Heart left ventricle (tissue), 16 donors: ENCODE measurements at regions not wholly inside any gene's neighbourhood (a gene's known extent, or its start where the extent isn't known, plus 50 kb on each side); places are given as distances from the start of the nearest gene placed in this dataset.

Experiments used
- ATAC-seq, 4 donors: fragments of 200-7000 bp; cut with Tn5 transposase; one replicate each; pipeline ENCODE4 v1.9.1; 2020 to 2022; ENCODE audit warnings: moderate library complexity in 4 of 4, mild to moderate bottlenecking in 3 of 4, moderate number of reproducible peaks in 1 of 4
- DNase-seq, 5 donors: peaks; one replicate each; pipeline ENCODE4 v3.0.0-alpha.2; 2020
- H3K27ac ChIP-seq, 12 donors: fragments of 200-600 bp; sonication (generic) in 4 of 12; one replicate each; pipeline versions ENCODE4 v1.5.0 to v1.8.0; 2016 to 2022; ENCODE audit warnings: mild to moderate bottlenecking in 2 of 12
- H3K27me3 ChIP-seq, 9 donors: fragments of 200-600 bp; sonication (generic) in 2 of 9; one replicate each; pipeline versions ENCODE4 v1.5.1 to v1.8.0; 2016 to 2022; ENCODE audit warnings: mild to moderate bottlenecking in 3 of 9
- H3K36me3 ChIP-seq, 9 donors: fragments of 200-600 bp; sonication (generic) in 2 of 9; one replicate each; pipeline versions ENCODE4 v1.5.0 to v1.8.0; 2018 to 2022; ENCODE audit warnings: mild to moderate bottlenecking in 2 of 9
- H3K4me1 ChIP-seq, 12 donors: fragments of 200-600 bp; sonication (generic) in 4 of 12; one replicate each; pipeline versions ENCODE4 v1.5.0 to v1.8.0; 2016 to 2022; ENCODE audit warnings: mild to moderate bottlenecking in 3 of 12
- H3K4me3 ChIP-seq, 12 donors: fragments of 200-600 bp; sonication (generic) in 4 of 12; one replicate each; pipeline versions ENCODE4 v1.5.0 to v1.8.0; 2017 to 2022; ENCODE audit warnings: mild to moderate bottlenecking in 9 of 12, moderate library complexity in 4 of 12
- H3K9me3 ChIP-seq, 12 donors: fragments of 200-600 bp; sonication (generic) in 4 of 12; one replicate each; pipeline versions ENCODE4 v1.5.0 to v1.8.0; 2016 to 2022; ENCODE audit warnings: mild to moderate bottlenecking in 1 of 12
- POLR2A ChIP-seq, 2 donors: fragments of 450-650 bp; IDR thresholded peaks; one replicate each; pipeline ENCODE4 v1.6.1; 2017; ENCODE audit warnings: antibody characterized with exemption in 2 of 2, mild to moderate bottlenecking in 2 of 2, moderate library complexity in 2 of 2
- WGBS, 4 donors: extraction: QIAGEN DNeasy Blood & Tissue Kit in 2 of 4; methylation state at CpG; one replicate each; pipeline versions ENCODE4 v1.1.5 to v1.1.7; 2013 to 2018; 5-methylcytosine and 5-hydroxymethylcytosine counted together
- intact Hi-C, 10 donors: fragments of 100-400 bp; cut with DNase I; formaldehyde crosslinking; loops; one replicate each; pipeline versions ENCODE4 v1.11.1 to v1.14.2; 2022
- TF ChIP-seq, protein P1 (sequence below), 12 donors: fragments of 200-600 bp; sonication (generic) in 4 of 12; IDR thresholded peaks; one replicate each; pipeline versions ENCODE4 v1.5.0 to v1.8.0; 2018 to 2022; ENCODE audit warnings: antibody characterized with exemption in 12 of 12, mild to moderate bottlenecking in 5 of 12
- donor health status: ischemic (EF 13 %, LVEDD 7.1; RV severe dilation, severe dysfunction).
- donor health status: healthy with polysubstance abuse.
- donor health status: DM: no; HTN: yes; CAD: no.
- donor health status: DM: no; HTN: no; CAD: no.
- donor health status: ischemic (EF 25% LVEDD 6.9; RV normal size, moderate dysfunction).
- donor health status: ischemic (EF 25% LVEDD 5.7; RV mildly dilated, moderate dysfunction).
- donor health status: healthy.
- donor health status: DM: yes; HTN: yes; CAD: no.
- donor health status: ischemic (EF 35%, LVEDD 5.7; RV mildly dilated, moderate dysfunction).
- donor health status: nonischemic (EF 11% LVEDD 7.7; RV severe dilation, severe dysfunction).
- donor health status: DM: yes; HTN: yes; CAD: no.
- donor health status: PGD.
- donor health status: ischemic (EF 29% LVEDD 5.4; RV normal size, mild dysfunction).
- donor health status: nonischemic (EF 23%, LVEDD 6.1; RV moderate dilation, normal function).

DNA sequence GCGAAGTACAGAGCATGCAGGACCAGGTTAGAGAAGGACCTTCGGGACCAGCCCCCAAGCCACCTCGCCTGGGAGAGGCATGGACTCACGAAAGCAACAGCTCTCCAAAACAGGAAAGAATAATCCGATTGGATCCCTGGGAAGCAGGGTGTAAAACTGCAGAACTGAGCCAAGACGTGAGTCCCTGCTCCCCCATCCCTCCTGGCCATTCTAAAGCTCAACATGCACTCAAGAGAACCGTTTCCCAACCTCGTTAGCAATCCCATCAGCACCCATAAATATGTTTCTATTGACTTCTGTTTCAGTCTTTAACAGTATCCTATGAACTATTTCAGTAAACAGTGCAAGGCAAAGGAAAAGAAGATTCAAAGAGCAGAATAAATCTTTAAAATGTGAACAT is 167.0 kb downstream of the COPRS start:
- no peaks in the 10 kb centered on the region for H3K36me3 ChIP-seq
- 53 to 60% (median 54%) methylated on average over 8 of the region's 8 CpGs for WGBS, 4 donors
- TF ChIP-seq POLR2A (IDR thresholded peaks at IDR 0.05): no peak
- TF ChIP-seq, protein P1, sequence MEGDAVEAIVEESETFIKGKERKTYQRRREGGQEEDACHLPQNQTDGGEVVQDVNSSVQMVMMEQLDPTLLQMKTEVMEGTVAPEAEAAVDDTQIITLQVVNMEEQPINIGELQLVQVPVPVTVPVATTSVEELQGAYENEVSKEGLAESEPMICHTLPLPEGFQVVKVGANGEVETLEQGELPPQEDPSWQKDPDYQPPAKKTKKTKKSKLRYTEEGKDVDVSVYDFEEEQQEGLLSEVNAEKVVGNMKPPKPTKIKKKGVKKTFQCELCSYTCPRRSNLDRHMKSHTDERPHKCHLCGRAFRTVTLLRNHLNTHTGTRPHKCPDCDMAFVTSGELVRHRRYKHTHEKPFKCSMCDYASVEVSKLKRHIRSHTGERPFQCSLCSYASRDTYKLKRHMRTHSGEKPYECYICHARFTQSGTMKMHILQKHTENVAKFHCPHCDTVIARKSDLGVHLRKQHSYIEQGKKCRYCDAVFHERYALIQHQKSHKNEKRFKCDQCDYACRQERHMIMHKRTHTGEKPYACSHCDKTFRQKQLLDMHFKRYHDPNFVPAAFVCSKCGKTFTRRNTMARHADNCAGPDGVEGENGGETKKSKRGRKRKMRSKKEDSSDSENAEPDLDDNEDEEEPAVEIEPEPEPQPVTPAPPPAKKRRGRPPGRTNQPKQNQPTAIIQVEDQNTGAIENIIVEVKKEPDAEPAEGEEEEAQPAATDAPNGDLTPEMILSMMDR (IDR thresholded peaks at IDR 0.05): no peak
- peaks cover 0 to 58% (median 34%) of the 10 kb centered on the region in 12 donors for H3K4me1 ChIP-seq
- no peak overlapping the region for H3K4me3 ChIP-seq
- H3K27me3 ChIP-seq: no peaks in the 10 kb centered on the region
- DNase-seq (no peak), ATAC-seq (no peak)
- H3K27ac ChIP-seq: peak overlapping the region in 7 of 12 donors; percentile 3 to 83 (median 41)
- H3K9me3 ChIP-seq: no peaks in the 10 kb centered on the region
- intact Hi-C loops: loop anchor here in 8 of 10 donors (5.0 to 10.0 kb wide), 6 partner anchors 107 to 153 kb away; no protein-coding TSS in a partner anchor

DNA sequence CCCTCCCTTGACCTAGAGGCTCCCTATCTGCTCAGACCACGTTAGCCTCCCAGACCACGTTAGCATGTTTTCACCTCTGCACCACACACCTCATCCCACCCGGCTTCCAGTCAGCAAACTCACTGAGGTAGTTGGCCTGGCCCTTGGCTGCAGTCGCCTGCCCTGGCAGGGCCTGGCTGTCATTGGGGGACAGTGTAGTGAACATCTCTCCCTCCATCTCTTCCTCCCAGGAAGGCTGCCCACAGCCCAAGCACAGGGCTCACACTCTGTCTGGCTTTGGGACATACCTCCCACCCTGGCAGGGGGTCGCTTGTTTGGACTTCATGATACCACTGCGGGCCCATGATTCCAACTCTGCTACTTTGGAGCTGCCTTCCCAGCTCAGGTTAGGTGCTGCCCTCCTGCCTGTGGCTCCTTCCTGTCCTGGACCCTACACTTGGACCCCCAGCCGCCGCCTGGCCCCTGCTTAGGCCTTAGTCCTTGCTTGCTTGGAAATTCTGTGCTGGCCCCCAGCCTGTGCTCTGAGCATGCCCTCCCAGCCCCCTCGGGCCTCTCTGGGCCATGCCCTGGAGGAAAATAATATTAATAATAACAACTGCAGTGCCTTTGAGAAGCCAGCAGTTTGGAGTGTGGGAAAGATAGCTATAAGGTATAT is 167.7 kb downstream of the COPRS start:
- DNase-seq: no peak
- Histone ChIP-seq H3K36me3 (no peaks in the 10 kb centered on the region), H3K27ac (peak overlapping the region in 3 of 12 donors; percentile 67 to 83 (median 69)), H3K9me3 (no peaks in the 10 kb centered on the region), H3K4me1 (peaks cover 0 to 52% (median 28%) of the 10 kb centered on the region in 12 donors), H3K4me3 (no peak overlapping the region), H3K27me3 (no peaks in the 10 kb centered on the region)
- TF ChIP-seq, protein P1 (IDR thresholded peaks at IDR 0.05): no peak
- no peak for TF ChIP-seq POLR2A (IDR thresholded peaks at IDR 0.05)
- intact Hi-C loops: loop anchor here in 8 of 10 donors (5.0 to 10.0 kb wide), 6 partner anchors 107 to 153 kb away; no protein-coding TSS in a partner anchor
- WGBS, 4 donors: 79 to 84% (median 80%) methylated on average over 9 of the region's 9 CpGs
- ATAC-seq: no peak

DNA sequence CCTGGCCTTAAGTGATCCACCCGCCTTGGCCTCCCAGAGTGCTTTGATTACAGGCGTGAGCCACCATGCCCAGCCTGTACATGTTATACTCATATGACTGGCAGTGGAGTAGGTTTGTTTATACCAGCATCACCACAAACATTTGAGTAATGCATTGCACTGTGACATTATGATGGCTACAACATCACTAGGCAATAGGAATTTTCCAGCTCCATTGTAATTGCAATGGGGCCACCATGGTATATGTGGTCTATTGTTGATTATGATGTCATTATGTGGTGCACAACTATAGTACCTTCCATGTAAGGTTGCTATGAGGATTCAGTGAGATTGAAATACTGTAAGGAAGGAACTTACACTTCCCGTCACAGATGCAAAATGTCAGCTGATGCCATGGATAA is 168.9 kb downstream of the COPRS start:
- WGBS, 4 donors: 86 to 97% (median 93%) methylated on average over 3 of the region's 3 CpGs
- TF ChIP-seq, protein P1 (IDR thresholded peaks at IDR 0.05): no peak
- no peak for TF ChIP-seq POLR2A (IDR thresholded peaks at IDR 0.05)
- Histone ChIP-seq H3K4me3 (no peak overlapping the region), H3K27me3 (no peaks in the 10 kb centered on the region), H3K36me3 (no peaks in the 10 kb centered on the region), H3K27ac (no peak overlapping the region), H3K9me3 (no peaks in the 10 kb centered on the region), H3K4me1 (peaks cover 0 to 41% (median 18%) of the 10 kb centered on the region in 12 donors)
- intact Hi-C loops: loop anchor here in 8 of 10 donors (5.0 to 10.0 kb wide), 6 partner anchors 105 to 155 kb away; no protein-coding TSS in a partner anchor
- no peak for DNase-seq
- ATAC-seq: no peak

DNA sequence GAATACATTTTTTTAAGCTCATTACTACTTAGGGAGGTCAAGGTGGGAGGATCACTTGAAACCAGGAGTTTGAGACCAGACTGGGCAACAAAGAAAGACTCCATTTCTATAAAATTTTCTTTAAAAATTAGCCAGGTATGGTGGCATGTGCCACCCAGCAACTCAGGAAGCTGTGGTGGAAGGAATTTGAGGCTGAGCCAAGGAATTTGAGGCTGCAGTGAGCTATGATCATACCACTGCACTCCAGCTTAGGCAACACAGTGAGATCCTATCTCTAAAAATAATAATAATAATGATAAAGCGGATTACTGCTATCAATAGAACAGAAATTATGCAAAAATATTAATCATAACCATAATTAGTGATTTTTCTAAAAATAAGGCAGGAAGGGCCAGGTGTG is 170.3 kb downstream of the COPRS start:
- no peak for TF ChIP-seq POLR2A (IDR thresholded peaks at IDR 0.05)
- TF ChIP-seq, protein P1 (IDR thresholded peaks at IDR 0.05): no peak
- 58 to 74% (median 71%) methylated on average over 1 of the region's 1 CpG for WGBS, 4 donors
- no peak for ATAC-seq
- no peaks in the 10 kb centered on the region for H3K27me3 ChIP-seq
- no peak overlapping the region for H3K4me3 ChIP-seq
- H3K9me3 ChIP-seq: no peaks in the 10 kb centered on the region
- no peak overlapping the region for H3K27ac ChIP-seq
- peaks cover 0 to 32% (median 15%) of the 10 kb centered on the region in 12 donors for H3K4me1 ChIP-seq
- H3K36me3 ChIP-seq: no peaks in the 10 kb centered on the region
- intact Hi-C loops: no loop called here
- no peak for DNase-seq
